GM12864 (cell line): ENCODE measurements at regions not wholly inside any gene's neighbourhood (a gene's known extent, or its start where the extent isn't known, plus 50 kb on each side); places are given as distances from the start of the nearest gene placed in this dataset.

Source experiments
- DNase-seq: peaks from one replicate; pipeline ENCODE4 v3.0.0-alpha.2; 2011; ENCODE audit warnings: low read depth
- H3K4me3 ChIP-seq: 2 replicates; pipeline ENCODE4 v1.5.1; 2011; ENCODE audit warnings: mild to moderate bottlenecking, low read depth, low read length, control low read depth
- CTCF ChIP-seq: IDR thresholded peaks from 2 replicates; pipeline ENCODE4 v1.5.1; 2011; ENCODE audit warnings: low read depth, mild to moderate bottlenecking, moderate library complexity, low read length, control low read depth, inconsistent platforms; ENCODE audit errors: missing control alignments

- H3K4me3 ChIP-seq = no peak overlapping the region
- DNase-seq = no peak
- TF ChIP-seq CTCF = no peak
Measured at GRCh38 chr2:74043345-74044329, 58.9 kb downstream of the TET3 start.

GRCh38 chr2:74044999-74045398, 60.3 kb downstream of the TET3 start:
- TF ChIP-seq CTCF = no peak
- no peak overlapping the region for H3K4me3 ChIP-seq
- no peak for DNase-seq

- no peak overlapping the region for H3K4me3 ChIP-seq
- no peak for TF ChIP-seq CTCF
- DNase-seq = no peak
Measured at GRCh38 chr2:74045454-74045853, 60.7 kb downstream of the TET3 start.

- no peak for TF ChIP-seq CTCF
- H3K4me3 ChIP-seq = no peak overlapping the region
- DNase-seq = no peak
Measured at GRCh38 chr2:74046441-74046840, 61.7 kb downstream of the TET3 start.

GRCh38 chr2:74047152-74047551, 62.4 kb downstream of the TET3 start:
- no peak overlapping the region for H3K4me3 ChIP-seq
- no peak for DNase-seq
- TF ChIP-seq CTCF = no peak

- DNase-seq = no peak
- no peak overlapping the region for H3K4me3 ChIP-seq
- TF ChIP-seq CTCF = no peak
Measured at GRCh38 chr2:74048147-74048546, 63.4 kb downstream of the TET3 start.

- no peak overlapping the region for H3K4me3 ChIP-seq
- DNase-seq = no peak
- no peak for TF ChIP-seq CTCF
Measured at GRCh38 chr2:74048843-74049519, 64.3 kb downstream of the TET3 start.
